GM20000 (cell line): ENCODE measurements at regions not wholly inside any gene's neighbourhood (a gene's known extent, or its start where the extent isn't known, plus 50 kb on each side); places are given as distances from the start of the nearest gene placed in this dataset.

ENCODE experiments used
- DNase-seq: peaks from one replicate; pipeline ENCODE4 v3.0.0; 2012; ENCODE audit warnings: low spot score
- TF ChIP-seq, protein P1 (sequence below): IDR thresholded peaks from 2 replicates; pipeline ENCODE4 v1.5.1; 2012; ENCODE audit warnings: mild to moderate bottlenecking, control low read depth; ENCODE audit errors: extremely low read depth, missing control alignments

DNA sequence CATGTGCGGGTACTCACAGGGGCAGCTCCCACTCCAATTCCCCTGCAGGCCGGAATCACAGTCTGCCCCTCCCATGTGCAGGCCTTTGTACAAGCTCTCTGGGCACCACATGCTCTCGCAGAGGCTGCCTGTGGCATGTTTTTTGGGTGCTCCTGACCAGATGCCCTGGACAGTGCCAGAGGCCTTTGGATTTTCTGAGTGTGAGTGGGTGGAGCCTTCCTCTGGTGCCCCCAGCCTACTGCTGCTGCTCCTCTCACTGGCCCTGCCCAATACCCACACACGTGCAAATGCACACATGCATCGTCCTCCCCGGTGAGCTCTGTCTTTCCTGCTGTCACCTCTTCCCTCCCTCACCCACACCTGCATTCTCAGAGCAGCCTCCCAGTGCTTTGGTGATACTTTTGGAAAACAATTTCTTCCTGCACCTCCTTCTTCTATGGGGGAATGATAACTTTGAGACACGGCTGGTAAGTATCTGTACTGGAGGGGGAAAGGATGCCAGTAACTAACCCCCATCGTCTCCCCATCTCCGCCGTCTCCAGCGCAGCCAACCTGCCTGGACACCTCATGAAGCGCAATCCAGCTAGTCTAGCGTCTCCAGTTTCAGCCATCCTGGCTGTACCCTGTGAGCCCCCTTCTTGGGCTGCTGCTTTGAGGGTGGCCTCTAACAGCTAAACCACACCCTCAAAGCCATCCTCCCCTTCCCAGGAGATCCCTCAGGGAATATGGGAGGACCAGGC, 229.4 kb upstream of the TOPAZ1 start:
- TF ChIP-seq, protein P1, sequence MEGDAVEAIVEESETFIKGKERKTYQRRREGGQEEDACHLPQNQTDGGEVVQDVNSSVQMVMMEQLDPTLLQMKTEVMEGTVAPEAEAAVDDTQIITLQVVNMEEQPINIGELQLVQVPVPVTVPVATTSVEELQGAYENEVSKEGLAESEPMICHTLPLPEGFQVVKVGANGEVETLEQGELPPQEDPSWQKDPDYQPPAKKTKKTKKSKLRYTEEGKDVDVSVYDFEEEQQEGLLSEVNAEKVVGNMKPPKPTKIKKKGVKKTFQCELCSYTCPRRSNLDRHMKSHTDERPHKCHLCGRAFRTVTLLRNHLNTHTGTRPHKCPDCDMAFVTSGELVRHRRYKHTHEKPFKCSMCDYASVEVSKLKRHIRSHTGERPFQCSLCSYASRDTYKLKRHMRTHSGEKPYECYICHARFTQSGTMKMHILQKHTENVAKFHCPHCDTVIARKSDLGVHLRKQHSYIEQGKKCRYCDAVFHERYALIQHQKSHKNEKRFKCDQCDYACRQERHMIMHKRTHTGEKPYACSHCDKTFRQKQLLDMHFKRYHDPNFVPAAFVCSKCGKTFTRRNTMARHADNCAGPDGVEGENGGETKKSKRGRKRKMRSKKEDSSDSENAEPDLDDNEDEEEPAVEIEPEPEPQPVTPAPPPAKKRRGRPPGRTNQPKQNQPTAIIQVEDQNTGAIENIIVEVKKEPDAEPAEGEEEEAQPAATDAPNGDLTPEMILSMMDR = no peak
- no peak for DNase-seq

DNA sequence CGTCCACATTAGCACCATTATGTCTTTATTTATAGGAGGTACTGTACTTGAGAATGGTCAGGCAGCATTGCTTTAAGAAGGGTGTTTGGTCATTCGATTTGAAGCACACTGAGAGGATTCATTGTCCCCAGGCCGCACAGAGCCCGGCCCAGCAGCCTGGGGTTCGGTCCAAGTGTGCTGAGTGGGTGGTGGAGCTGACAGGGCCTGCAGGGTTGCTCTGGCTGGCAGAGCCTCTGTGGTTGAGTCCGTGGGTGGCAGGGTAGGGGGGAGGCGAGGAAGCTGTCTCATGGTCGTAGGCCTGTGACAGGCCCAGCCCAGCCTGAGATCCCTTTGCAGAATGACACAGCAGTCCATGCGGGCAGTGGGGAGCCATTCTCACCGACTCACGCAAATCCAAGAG, 227.7 kb upstream of the TOPAZ1 start:
- TF ChIP-seq, protein P1 = no peak
- DNase-seq = no peak

DNA sequence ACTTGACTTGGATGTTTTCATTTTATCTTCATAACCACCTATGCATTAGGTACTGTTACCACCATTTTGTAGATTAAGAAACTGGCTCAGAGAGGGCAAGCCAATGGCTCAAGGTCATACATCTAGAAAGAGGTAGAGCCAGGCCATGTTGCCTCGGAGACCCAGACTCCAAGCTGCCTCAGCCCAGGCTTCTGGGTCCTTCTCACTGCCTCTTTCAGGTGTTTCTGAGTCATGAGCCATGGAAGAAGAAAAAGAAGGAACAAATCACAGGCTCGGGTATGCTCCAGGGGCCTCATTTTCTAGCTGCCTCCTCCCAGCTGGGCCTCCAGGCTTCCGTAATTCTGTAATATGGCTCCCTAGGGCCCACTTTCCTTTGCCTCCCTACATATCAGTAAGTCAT, 226.5 kb upstream of the TOPAZ1 start:
- DNase-seq = no peak
- TF ChIP-seq, protein P1 = no peak

DNA sequence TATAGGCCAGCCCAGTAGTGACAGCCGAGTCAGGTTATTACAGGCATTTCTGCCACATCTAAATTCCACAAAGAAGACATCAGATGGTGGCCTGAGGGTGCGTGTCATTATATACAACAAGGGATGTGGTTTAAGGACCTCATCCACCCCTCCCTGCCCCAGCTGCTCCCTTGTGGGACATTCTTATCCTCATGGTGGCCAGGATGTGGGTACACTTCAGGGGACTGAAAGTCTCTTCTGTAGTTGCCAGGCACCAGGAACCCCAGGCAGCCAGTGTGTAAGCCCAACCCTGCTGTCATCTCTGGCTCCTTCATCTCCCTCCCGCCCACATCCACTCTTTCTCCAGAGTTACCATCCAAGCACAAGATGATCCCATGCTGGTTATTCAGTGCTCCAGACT, 224.9 kb upstream of the TOPAZ1 start:
- TF ChIP-seq, protein P1 = no peak
- DNase-seq = no peak

DNA sequence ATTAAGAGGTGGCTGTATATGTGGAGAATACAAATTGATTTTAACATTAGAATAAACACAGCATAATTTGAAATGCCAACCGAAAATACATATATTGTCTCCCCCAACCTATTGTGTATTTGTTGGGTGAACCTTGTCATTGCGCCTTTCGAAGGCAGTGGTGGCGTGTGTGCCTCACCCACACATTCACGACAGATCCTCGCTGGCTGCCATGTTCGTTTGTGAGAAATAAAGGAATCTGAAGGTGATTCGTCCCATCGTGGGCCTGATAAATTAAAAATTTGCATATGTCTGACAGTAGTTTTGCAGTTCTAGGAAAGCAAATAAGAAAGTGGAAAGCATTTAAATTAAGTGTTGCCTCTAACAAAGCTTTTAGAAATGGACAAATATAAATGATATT, 222.8 kb upstream of the TOPAZ1 start:
- no peak for DNase-seq
- TF ChIP-seq, protein P1 = no peak

DNA sequence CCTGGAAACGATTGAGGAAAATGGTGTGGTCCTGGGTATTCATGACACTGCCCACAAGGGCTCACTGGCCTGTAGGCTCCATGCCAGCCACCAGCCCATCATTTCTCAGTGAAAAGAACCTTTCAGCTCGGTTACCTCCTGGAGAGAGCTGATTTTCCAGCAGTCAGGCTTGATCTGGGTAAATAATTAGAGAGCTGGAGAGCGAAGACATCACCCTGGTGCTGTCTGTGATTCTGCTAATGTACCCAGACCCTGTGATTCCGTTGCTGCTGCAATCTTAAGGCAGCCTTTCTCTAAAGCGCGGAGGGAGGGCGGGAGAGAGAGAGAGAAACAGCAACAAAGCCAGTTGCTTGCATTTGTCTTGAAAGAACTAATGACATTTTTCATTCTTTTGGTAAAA, 221.9 kb upstream of the TOPAZ1 start:
- no peak for DNase-seq
- TF ChIP-seq, protein P1 = no peak

DNA sequence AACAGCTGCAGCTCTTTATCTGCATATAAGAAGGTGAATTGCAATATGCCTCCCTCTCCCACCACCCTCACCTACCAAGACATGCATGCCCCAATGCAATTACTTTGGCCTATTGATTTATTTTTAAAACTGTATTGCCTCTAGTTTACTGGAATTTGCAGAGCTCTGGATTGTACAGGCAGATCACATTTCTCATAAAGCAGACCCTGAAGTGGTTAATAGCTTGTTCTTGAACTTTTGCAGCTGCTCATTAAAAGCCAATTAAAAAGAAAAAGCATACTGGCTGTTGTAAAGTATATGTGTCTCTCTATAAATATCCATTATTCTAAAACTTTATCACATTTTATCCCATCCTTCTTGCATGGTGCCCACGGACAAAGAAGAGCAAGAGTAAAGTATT, 221.5 kb upstream of the TOPAZ1 start:
- TF ChIP-seq, protein P1 = no peak

More for the DNA sequence above, 221.5 kb upstream of the TOPAZ1 start:
- no peak for DNase-seq
